ENCODE measurements at regions not wholly inside any gene's neighbourhood (a gene's known extent, or its start where the extent isn't known, plus 50 kb on each side); places are given as distances from the start of the nearest gene placed in this dataset.

- Histone ChIP-seq H3K79me2 (ENCODE audit: insufficient read depth, low read length) (no peaks in the 10 kb centered on the region), H3K9me3 (ENCODE audit: low read length) (no peaks in the 10 kb centered on the region), H3K36me3 (ENCODE audit: insufficient read depth, low read length) (no peaks in the 10 kb centered on the region), H3K27me3 (ENCODE audit: insufficient read depth, low read length) (no peaks in the 10 kb centered on the region), H2AFZ (ENCODE audit: low read length) (no peak overlapping the region), H3F3A (ENCODE audit: insufficient read depth, low read length) (no peaks in the 10 kb centered on the region), H3K27ac (ENCODE audit: low read depth, low read length, poor library complexity, severe bottlenecking) (no peak overlapping the region), H3K4me3 (ENCODE audit: low read depth, low read length, poor library complexity, severe bottlenecking) (no peak overlapping the region), H3K4me1 (ENCODE audit: insufficient read depth, low read length, severe bottlenecking) (no peaks in the 10 kb centered on the region), H3K9me2 (ENCODE audit: low read depth, low read length) (no peaks in the 10 kb centered on the region), H3K4me2 (ENCODE audit: low read length) (no peak overlapping the region), H3K9ac (ENCODE audit: low read length) (no peak overlapping the region), H4K20me1 (ENCODE audit: insufficient read depth, low read length) (no peaks in the 10 kb centered on the region)
- TF ChIP-seq, protein P1, sequence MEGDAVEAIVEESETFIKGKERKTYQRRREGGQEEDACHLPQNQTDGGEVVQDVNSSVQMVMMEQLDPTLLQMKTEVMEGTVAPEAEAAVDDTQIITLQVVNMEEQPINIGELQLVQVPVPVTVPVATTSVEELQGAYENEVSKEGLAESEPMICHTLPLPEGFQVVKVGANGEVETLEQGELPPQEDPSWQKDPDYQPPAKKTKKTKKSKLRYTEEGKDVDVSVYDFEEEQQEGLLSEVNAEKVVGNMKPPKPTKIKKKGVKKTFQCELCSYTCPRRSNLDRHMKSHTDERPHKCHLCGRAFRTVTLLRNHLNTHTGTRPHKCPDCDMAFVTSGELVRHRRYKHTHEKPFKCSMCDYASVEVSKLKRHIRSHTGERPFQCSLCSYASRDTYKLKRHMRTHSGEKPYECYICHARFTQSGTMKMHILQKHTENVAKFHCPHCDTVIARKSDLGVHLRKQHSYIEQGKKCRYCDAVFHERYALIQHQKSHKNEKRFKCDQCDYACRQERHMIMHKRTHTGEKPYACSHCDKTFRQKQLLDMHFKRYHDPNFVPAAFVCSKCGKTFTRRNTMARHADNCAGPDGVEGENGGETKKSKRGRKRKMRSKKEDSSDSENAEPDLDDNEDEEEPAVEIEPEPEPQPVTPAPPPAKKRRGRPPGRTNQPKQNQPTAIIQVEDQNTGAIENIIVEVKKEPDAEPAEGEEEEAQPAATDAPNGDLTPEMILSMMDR (IDR thresholded peaks at IDR 0.05; ENCODE audit: low read length), result no peak
- no peak for TF ChIP-seq EZH2 (IDR thresholded peaks at IDR 0.05; ENCODE audit: borderline replicate concordance, low read length)
These were observed 100.4 kb upstream of the CLINT1 start for GRCh38 chr5:157959370-157959769.

DNA sequence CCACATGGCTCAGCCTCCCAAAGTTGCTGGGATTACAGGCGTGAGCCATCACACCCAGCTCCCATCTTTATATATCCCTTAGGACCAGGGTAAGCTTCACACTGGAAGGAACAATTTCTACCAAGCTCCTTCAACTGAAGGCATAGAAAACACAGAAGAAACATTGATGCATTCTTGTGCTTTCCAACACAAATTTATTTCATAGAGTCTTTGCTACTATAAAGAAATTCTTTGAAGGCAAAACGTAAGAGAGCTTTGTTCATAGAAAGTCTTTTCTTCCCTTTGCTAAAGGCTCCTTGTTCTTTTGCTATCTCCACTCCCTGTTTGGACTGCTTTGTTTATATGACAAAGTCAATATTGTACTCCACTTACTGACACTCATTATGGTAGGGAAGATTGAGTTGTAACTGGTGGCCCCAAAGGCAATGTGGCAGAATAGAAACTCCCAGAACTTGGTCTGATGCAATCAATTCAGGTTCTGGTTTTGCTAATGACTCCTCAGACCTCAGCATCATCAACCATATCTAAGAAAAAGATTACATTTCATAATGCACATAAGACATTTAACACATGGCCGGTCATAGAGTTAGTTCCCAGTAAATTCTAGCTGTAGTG, 97.4 kb upstream of the CLINT1 start:
- no peak overlapping the region for H3K27ac ChIP-seq (ENCODE audit: low read depth, low read length, poor library complexity, severe bottlenecking)
- no peak for TF ChIP-seq EZH2 (IDR thresholded peaks at IDR 0.05; ENCODE audit: borderline replicate concordance, low read length)
- TF ChIP-seq, protein P1 (IDR thresholded peaks at IDR 0.05; ENCODE audit: low read length), result no peak

DNA sequence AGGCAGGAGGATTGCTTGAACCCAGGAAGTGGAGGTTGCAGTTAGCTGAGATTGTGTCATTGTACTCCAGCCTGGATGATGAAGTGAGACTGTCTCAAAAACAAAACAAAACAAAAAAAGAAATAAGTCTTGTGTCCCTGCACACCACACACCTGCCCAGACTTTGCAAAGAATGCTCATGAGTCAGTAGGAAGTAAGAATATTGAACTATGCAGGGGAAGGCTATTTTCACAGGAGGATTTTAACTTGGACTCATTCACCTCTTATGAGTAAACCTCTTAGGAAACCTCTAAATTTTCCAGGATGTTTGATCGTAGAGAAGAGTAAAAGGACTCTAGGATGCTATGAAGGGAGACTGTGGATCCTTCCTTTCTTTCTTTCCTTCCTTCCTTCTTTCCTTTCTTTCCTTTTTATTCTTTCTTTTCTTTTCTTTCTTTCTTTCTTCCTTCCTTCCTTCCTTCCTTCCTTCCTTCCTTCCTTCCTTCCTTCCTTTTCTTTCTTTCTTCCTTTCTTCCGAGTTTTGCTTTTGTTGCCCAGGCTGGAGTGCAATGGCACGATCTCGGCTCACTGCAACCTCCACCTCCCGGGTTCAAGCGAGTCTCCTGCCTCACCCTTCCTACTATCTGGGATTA, 96.7 kb upstream of the CLINT1 start:
- Histone ChIP-seq H3F3A (ENCODE audit: insufficient read depth, low read length) (no peaks in the 10 kb centered on the region), H4K20me1 (ENCODE audit: insufficient read depth, low read length) (no peaks in the 10 kb centered on the region), H3K9me3 (ENCODE audit: low read length) (no peaks in the 10 kb centered on the region), H3K9me2 (ENCODE audit: low read depth, low read length) (no peaks in the 10 kb centered on the region), H3K4me2 (ENCODE audit: low read length) (no peak overlapping the region), H3K9ac (ENCODE audit: low read length) (no peak overlapping the region), H3K36me3 (ENCODE audit: insufficient read depth, low read length) (no peaks in the 10 kb centered on the region), H3K27ac (ENCODE audit: low read depth, low read length, poor library complexity, severe bottlenecking) (no peak overlapping the region), H3K4me3 (ENCODE audit: low read depth, low read length, poor library complexity, severe bottlenecking) (no peak overlapping the region), H2AFZ (ENCODE audit: low read length) (no peak overlapping the region), H3K4me1 (ENCODE audit: insufficient read depth, low read length, severe bottlenecking) (no peaks in the 10 kb centered on the region), H3K79me2 (ENCODE audit: insufficient read depth, low read length) (no peaks in the 10 kb centered on the region), H3K27me3 (ENCODE audit: insufficient read depth, low read length) (no peaks in the 10 kb centered on the region; the same call in 1 of the 2 replicates)
- TF ChIP-seq EZH2 (IDR thresholded peaks at IDR 0.05; ENCODE audit: borderline replicate concordance, low read length), result no peak

More for the DNA sequence above, 97.4 kb upstream of the CLINT1 start:
- H3K4me1 ChIP-seq (ENCODE audit: insufficient read depth, low read length, severe bottlenecking), result no peaks in the 10 kb centered on the region
- no peaks in the 10 kb centered on the region for H3K9me3 ChIP-seq (ENCODE audit: low read length)
- no peaks in the 10 kb centered on the region for H3F3A ChIP-seq (ENCODE audit: insufficient read depth, low read length)
- no peak overlapping the region for H3K9ac ChIP-seq (ENCODE audit: low read length)
- H3K4me2 ChIP-seq (ENCODE audit: low read length), result no peak overlapping the region
- H3K9me2 ChIP-seq (ENCODE audit: low read depth, low read length), result no peaks in the 10 kb centered on the region
- H3K79me2 ChIP-seq (ENCODE audit: insufficient read depth, low read length), result no peaks in the 10 kb centered on the region
- H3K36me3 ChIP-seq (ENCODE audit: insufficient read depth, low read length), result no peaks in the 10 kb centered on the region
- H3K4me3 ChIP-seq (ENCODE audit: low read depth, low read length, poor library complexity, severe bottlenecking), result no peak overlapping the region
- H3K27me3 ChIP-seq (ENCODE audit: insufficient read depth, low read length), result no peaks in the 10 kb centered on the region; the same call in 1 of the 2 replicates
- H4K20me1 ChIP-seq (ENCODE audit: insufficient read depth, low read length), result no peaks in the 10 kb centered on the region
- H2AFZ ChIP-seq (ENCODE audit: low read length), result no peak overlapping the region

GRCh38 chr5:157952374-157952685, 93.4 kb upstream of the CLINT1 start:
- Histone ChIP-seq H3F3A (ENCODE audit: insufficient read depth, low read length) (no peaks in the 10 kb centered on the region), H2AFZ (ENCODE audit: low read length) (no peak overlapping the region), H3K4me3 (ENCODE audit: low read depth, low read length, poor library complexity, severe bottlenecking) (no peak overlapping the region), H3K79me2 (ENCODE audit: insufficient read depth, low read length) (no peaks in the 10 kb centered on the region), H3K27ac (ENCODE audit: low read depth, low read length, poor library complexity, severe bottlenecking) (no peak overlapping the region), H4K20me1 (ENCODE audit: insufficient read depth, low read length) (no peaks in the 10 kb centered on the region), H3K4me2 (ENCODE audit: low read length) (no peak overlapping the region), H3K4me1 (ENCODE audit: insufficient read depth, low read length, severe bottlenecking) (peaks cover 12% of the 10 kb centered on the region), H3K9ac (ENCODE audit: low read length) (no peak overlapping the region), H3K27me3 (ENCODE audit: insufficient read depth, low read length) (no peaks in the 10 kb centered on the region; the same call in 1 of the 2 replicates), H3K9me3 (ENCODE audit: low read length) (no peaks in the 10 kb centered on the region), H3K9me2 (ENCODE audit: low read depth, low read length) (no peaks in the 10 kb centered on the region), H3K36me3 (ENCODE audit: insufficient read depth, low read length) (no peaks in the 10 kb centered on the region)
- TF ChIP-seq, protein P1 (IDR thresholded peaks at IDR 0.05; ENCODE audit: low read length), result no peak
- no peak for TF ChIP-seq EZH2 (IDR thresholded peaks at IDR 0.05; ENCODE audit: borderline replicate concordance, low read length)
